ENCODE measurements at regions not wholly inside any gene's neighbourhood (a gene's known extent, or its start where the extent isn't known, plus 50 kb on each side); places are given as distances from the start of the nearest gene placed in this dataset.
"Not testable (repeated sequence)": the region's sequence is repeated elsewhere in the genome, so short reads cannot be mapped to it uniquely, and the experiment has no call there.

- no peak for TF ChIP-seq CTCF (IDR thresholded peaks at IDR 0.05; ENCODE audit: extremely low read depth, insufficient read depth, missing control alignments)
- in situ Hi-C loops (cut with MboI; ENCODE audit: low pct_unique_long_range_greater_than_20kb, low sequenced_read_pairs, unreplicated experiment): no loop called here
- DNase-seq (ENCODE audit: low spot score): no peak
Measured at GRCh38 chr3:193922034-193922774, 213.7 kb upstream of the HES1 start.

GRCh38 chr3:193923958-193924357 is 212.0 kb upstream of the HES1 start:
- in situ Hi-C loops (cut with MboI; ENCODE audit: low pct_unique_long_range_greater_than_20kb, low sequenced_read_pairs, unreplicated experiment); DNase-seq (ENCODE audit: low spot score): not testable (repeated sequence)

DNA sequence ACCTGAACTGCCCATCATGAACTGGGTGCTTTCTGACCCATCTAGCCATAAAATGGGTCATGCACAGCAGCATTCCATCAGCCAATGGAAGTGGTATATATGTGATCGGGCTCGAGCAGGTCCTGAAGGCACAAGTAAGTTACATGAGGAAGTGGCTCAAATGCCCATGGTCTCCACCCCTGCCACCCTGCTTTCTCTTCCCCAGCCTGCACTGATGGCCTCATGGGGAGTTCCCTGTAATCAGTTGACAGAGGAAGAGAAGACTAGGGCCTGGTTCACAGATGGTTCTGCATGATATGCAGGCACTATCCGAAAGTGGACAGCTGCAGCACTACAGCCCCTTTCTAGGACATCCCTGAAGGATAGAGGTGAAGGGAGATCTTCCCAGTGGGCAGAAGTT is 209.9 kb upstream of the HES1 start:
- DNase-seq (ENCODE audit: low spot score); in situ Hi-C loops (cut with MboI; ENCODE audit: low pct_unique_long_range_greater_than_20kb, low sequenced_read_pairs, unreplicated experiment): not testable (repeated sequence)

DNA sequence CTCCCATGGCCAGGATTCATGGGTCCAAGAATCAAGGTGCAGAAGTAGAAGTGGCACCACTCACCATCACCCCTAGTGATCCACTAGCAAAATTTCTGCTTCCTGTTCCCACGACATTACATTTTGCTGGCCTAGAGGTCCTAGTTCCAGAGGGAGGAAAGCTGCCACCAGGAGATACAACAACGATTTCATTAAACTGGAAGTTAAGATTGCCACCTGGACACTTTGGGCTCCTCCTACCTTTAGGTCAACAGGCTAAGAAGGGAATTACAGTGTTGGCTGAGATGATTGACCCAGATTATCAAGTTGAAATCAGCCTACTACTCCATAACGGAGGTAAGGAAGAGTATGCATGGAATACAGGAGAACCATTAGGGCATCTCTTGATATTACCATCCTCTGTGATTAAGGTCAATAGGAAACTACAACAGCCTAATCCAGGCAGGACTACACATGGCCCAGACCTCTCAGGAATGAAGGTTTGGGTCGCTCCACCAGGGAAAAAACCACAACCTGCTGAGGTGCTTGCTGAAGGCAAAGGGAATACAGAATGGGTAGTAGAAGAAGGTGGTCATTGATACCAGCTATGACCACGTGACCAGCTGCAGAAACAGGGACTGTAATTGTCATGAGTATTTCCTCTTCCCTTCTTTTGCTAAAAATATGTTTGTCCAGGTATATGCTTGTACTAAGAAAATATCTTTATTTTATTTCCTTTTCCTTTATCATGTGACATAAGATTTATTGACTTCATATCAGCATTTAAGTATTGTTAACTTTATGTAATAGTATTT is 208.3 kb upstream of the HES1 start:
- in situ Hi-C loops (cut with MboI; ENCODE audit: low pct_unique_long_range_greater_than_20kb, low sequenced_read_pairs, unreplicated experiment); DNase-seq (ENCODE audit: low spot score): not testable (repeated sequence)

- DNase-seq (ENCODE audit: low spot score): no peak
- TF ChIP-seq CTCF (IDR thresholded peaks at IDR 0.05; ENCODE audit: extremely low read depth, insufficient read depth, missing control alignments): no peak
- in situ Hi-C loops (cut with MboI; ENCODE audit: low pct_unique_long_range_greater_than_20kb, low sequenced_read_pairs, unreplicated experiment): no loop called here
Measured at GRCh38 chr3:193928354-193929209, 207.4 kb upstream of the HES1 start.

DNA sequence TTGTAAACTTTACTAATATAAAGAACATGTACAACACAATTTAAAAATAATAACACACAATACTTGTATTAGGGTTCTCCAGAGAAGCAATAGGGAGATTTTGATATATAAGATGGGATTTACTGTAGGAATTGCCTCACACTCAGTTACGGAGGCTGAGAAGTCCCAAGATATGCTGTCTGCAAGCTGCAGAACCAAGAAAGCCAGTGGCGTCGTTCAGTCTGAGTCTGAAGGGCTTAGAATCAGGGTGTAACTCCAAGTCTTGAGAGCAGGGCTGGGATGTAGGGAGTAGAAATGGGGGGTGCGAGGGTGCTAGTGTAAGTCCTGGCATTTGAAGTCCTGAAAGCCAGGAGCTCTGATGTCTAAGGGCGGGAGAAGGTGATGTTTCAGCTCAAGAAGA is 206.6 kb upstream of the HES1 start:
- TF ChIP-seq CTCF (IDR thresholded peaks at IDR 0.05; ENCODE audit: extremely low read depth, insufficient read depth, missing control alignments): no peak
- in situ Hi-C loops (cut with MboI; ENCODE audit: low pct_unique_long_range_greater_than_20kb, low sequenced_read_pairs, unreplicated experiment): no loop called here
- DNase-seq (ENCODE audit: low spot score): no peak

DNA sequence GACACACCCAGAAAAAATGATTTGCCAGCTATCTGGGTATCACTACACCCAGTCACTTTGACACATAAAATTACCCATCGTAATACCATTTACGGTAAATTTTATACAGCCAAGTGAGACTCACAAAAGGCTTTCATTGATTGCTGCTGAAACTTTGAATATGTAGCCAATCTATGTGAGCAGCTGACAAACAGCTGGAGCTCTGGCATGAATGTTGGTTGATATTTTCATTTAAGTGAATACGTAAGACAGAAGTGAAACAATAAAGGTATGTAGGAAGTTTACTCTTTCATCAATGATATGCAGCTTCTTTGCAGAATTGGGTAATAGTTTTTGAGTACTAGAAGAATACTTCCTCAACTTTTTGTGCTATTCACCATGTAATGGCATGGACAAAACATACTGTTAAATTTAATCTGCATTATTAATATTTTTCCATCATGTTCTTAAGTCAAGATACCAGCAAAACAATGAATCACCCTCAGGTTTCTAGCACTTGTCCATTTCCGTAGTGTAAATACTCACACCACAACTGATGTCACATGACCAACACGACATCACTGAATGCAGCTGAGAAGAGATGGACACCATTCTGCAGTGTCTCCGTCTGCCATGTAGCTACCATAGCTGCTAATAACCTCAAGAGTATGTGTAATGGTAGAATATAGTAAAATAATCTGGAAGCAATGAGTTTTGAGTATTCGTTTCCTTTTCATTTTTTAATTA is 205.9 kb upstream of the HES1 start:
- TF ChIP-seq CTCF (IDR thresholded peaks at IDR 0.05; ENCODE audit: extremely low read depth, insufficient read depth, missing control alignments): no peak
- in situ Hi-C loops (cut with MboI; ENCODE audit: low pct_unique_long_range_greater_than_20kb, low sequenced_read_pairs, unreplicated experiment): no loop called here
- no peak for DNase-seq (ENCODE audit: low spot score)

All from GM13977 (cell line).